Fibroblast of lung (primary cell): ENCODE measurements at regions not wholly inside any gene's neighbourhood (a gene's known extent, or its start where the extent isn't known, plus 50 kb on each side); places are given as distances from the start of the nearest gene placed in this dataset.
A peak's percentile ranks its signal among the peaks of the same experiment; 100 is the strongest.

Experiments
- DNase-seq, 2 donors: peaks; one replicate each; pipeline versions ENCODE4 v3.0.0 to v3.0.0-alpha.2; 2010; ENCODE audit warnings: low read depth in 2 of 2
- H2AFZ ChIP-seq: 2 replicates; pipeline ENCODE4 v1.5.1; 2012; ENCODE audit warnings: low read length, control low read depth, inconsistent platforms
- H3K27ac ChIP-seq: 2 replicates; pipeline ENCODE4 v1.5.1; 2011; ENCODE audit warnings: low read length, control low read depth; ENCODE audit not compliant: insufficient read depth
- H3K27me3 ChIP-seq: 2 replicates; pipeline ENCODE4 v1.5.1; 2011; ENCODE audit warnings: mild to moderate bottlenecking, low read length; ENCODE audit not compliant: control insufficient read depth, insufficient read depth
- H3K36me3 ChIP-seq: 2 replicates; pipeline ENCODE4 v1.5.1; 2011; ENCODE audit warnings: low read length; ENCODE audit not compliant: control insufficient read depth, insufficient read depth
- H3K4me1 ChIP-seq: 2 replicates; pipeline ENCODE4 v1.5.1; 2011; ENCODE audit warnings: low read length; ENCODE audit not compliant: control insufficient read depth, insufficient read depth; ENCODE audit errors: extremely low read depth
- H3K4me2 ChIP-seq: 2 replicates; pipeline ENCODE4 v1.5.1; 2011; ENCODE audit warnings: low read length, control low read depth; ENCODE audit not compliant: insufficient read depth; ENCODE audit errors: extremely low read depth
- H3K4me3 ChIP-seq, 4 experiments: fragments of 200-600 bp in 1 of 4; sonication (generic) in 1 of 4; replicated peaks in 1 of 4; 2 replicates each; pipeline ENCODE4 v1.5.1; 2011 to 2016; ENCODE audit warnings: low read length in 4 of 4, low read depth in 3 of 4, mild to moderate bottlenecking in 3 of 4, control low read depth in 2 of 4, inconsistent platforms in 1 of 4, mixed read lengths in 1 of 4; ENCODE audit not compliant: insufficient read depth in 1 of 4; ENCODE audit errors: control extremely low read depth in 1 of 4
- H3K79me2 ChIP-seq: 2 replicates; pipeline ENCODE4 v1.5.1; 2012; ENCODE audit warnings: mild to moderate bottlenecking, low read length, inconsistent platforms; ENCODE audit not compliant: control insufficient read depth, insufficient read depth
- H3K9ac ChIP-seq: 2 replicates; pipeline ENCODE4 v1.5.1; 2011; ENCODE audit warnings: mild to moderate bottlenecking, low read length, control low read depth; ENCODE audit not compliant: insufficient read depth
- H3K9me3 ChIP-seq: 2 replicates; pipeline ENCODE4 v1.5.1; 2012; ENCODE audit warnings: low read depth, low read length; ENCODE audit not compliant: control insufficient read depth, insufficient read depth
- H4K20me1 ChIP-seq: 2 replicates; pipeline ENCODE4 v1.5.1; 2011; ENCODE audit warnings: low read length; ENCODE audit not compliant: control insufficient read depth, insufficient read depth; ENCODE audit errors: extremely low read depth
- CTCF ChIP-seq, 2 donors: IDR thresholded peaks in 1 of 2; conservative IDR thresholded peaks in 1 of 2; 1 replicate in 1 of 2; 2 replicates in 1 of 2; pipeline ENCODE4 v1.5.1; 2011 to 2012; ENCODE audit warnings: low read length in 2 of 2, control low read depth in 1 of 2, inconsistent platforms in 1 of 2, low read depth in 1 of 2, mild to moderate bottlenecking in 1 of 2
- EZH2 ChIP-seq: IDR thresholded peaks from 2 replicates; pipeline ENCODE4 v1.5.1; 2012; ENCODE audit warnings: low read length, control low read depth, mild to moderate bottlenecking; ENCODE audit errors: missing control alignments

- TF ChIP-seq CTCF (conservative IDR thresholded peaks at IDR 0.05 in 1 of 2, IDR thresholded peaks at IDR 0.05 in 1 of 2; ENCODE audit: low read depth in 1 of 2, low read length in 2 of 2) (no peak), EZH2 (no peak)
Observed at GRCh38 chrX:99820197-99820596, 589.9 kb downstream of the PCDH19 start.

GRCh38 chrX:99800016-99800415, 610.1 kb downstream of the PCDH19 start:
- Histone ChIP-seq H3K4me2 (no peak overlapping the region), H2AFZ (no peak overlapping the region), H3K9me3 (no peaks in the 10 kb centered on the region), H3K36me3 (no peaks in the 10 kb centered on the region), H4K20me1 (no peaks in the 10 kb centered on the region), H3K9ac (no peak overlapping the region), H3K4me3 (no peak overlapping the region), H3K27me3 (no peaks in the 10 kb centered on the region), H3K4me1 (no peaks in the 10 kb centered on the region), H3K79me2 (no peaks in the 10 kb centered on the region), H3K27ac (no peak overlapping the region)
- no peak for DNase-seq
- TF ChIP-seq CTCF (conservative IDR thresholded peaks at IDR 0.05 in 1 of 2, IDR thresholded peaks at IDR 0.05 in 1 of 2; ENCODE audit: low read depth in 1 of 2, low read length in 2 of 2) = no peak
- no peak for TF ChIP-seq EZH2

More at GRCh38 chrX:99820197-99820596, 589.9 kb downstream of the PCDH19 start:
- Histone ChIP-seq H3K4me2 (no peak overlapping the region), H3K27me3 (no peaks in the 10 kb centered on the region), H3K79me2 (no peaks in the 10 kb centered on the region), H3K9ac (no peak overlapping the region), H3K4me3 (no peak overlapping the region), H3K9me3 (no peaks in the 10 kb centered on the region), H3K27ac (no peak overlapping the region), H3K36me3 (no peaks in the 10 kb centered on the region), H4K20me1 (no peaks in the 10 kb centered on the region), H2AFZ (no peak overlapping the region), H3K4me1 (no peaks in the 10 kb centered on the region)
- no peak for DNase-seq

- no peak overlapping the region for H3K9ac ChIP-seq
- no peaks in the 10 kb centered on the region for H3K9me3 ChIP-seq
- no peaks in the 10 kb centered on the region for H3K79me2 ChIP-seq
- no peak overlapping the region for H3K4me2 ChIP-seq
- no peaks in the 10 kb centered on the region for H3K27me3 ChIP-seq
- no peak for TF ChIP-seq EZH2
- no peak for TF ChIP-seq CTCF (conservative IDR thresholded peaks at IDR 0.05 in 1 of 2, IDR thresholded peaks at IDR 0.05 in 1 of 2; ENCODE audit: low read depth in 1 of 2, low read length in 2 of 2)
- H3K4me3 ChIP-seq = no peak overlapping the region
- H3K27ac ChIP-seq = no peak overlapping the region
- no peak overlapping the region for H2AFZ ChIP-seq
- no peaks in the 10 kb centered on the region for H3K36me3 ChIP-seq
- H3K4me1 ChIP-seq = no peaks in the 10 kb centered on the region
- peak in 1 of 2 donors; percentile 22 for DNase-seq
- H4K20me1 ChIP-seq = no peaks in the 10 kb centered on the region
Observed at GRCh38 chrX:99798936-99799335, 611.1 kb downstream of the PCDH19 start.
